ENCODE measurements at regions not wholly inside any gene's neighbourhood (a gene's known extent, or its start where the extent isn't known, plus 50 kb on each side); places are given as distances from the start of the nearest gene placed in this dataset.
"Not testable (repeated sequence)": the region's sequence is repeated elsewhere in the genome, so short reads cannot be mapped to it uniquely, and the experiment has no call there.

- no peak for DNase-seq (ENCODE audit: low read depth, low spot score)
Measured at GRCh38 chr2:4047961-4048891, 344.9 kb downstream of the DCDC2C start.

GRCh38 chr2:4049463-4049862, 346.1 kb downstream of the DCDC2C start:
- no peak for DNase-seq (ENCODE audit: low read depth, low spot score)

GRCh38 chr2:4053769-4054493, 350.6 kb downstream of the DCDC2C start:
- DNase-seq (ENCODE audit: low read depth, low spot score) = no peak

- DNase-seq (ENCODE audit: low read depth, low spot score) = no peak
Measured at GRCh38 chr2:4066217-4066616, 362.8 kb downstream of the DCDC2C start.

- no peak for DNase-seq (ENCODE audit: low read depth, low spot score)
Measured at GRCh38 chr2:4073026-4073569, 369.7 kb downstream of the DCDC2C start.

- no peak for DNase-seq (ENCODE audit: low read depth, low spot score)
Measured at GRCh38 chr2:4077017-4077416, 373.6 kb downstream of the DCDC2C start.

- no peak for DNase-seq (ENCODE audit: low read depth, low spot score)
Measured at GRCh38 chr2:4085186-4085585, 381.8 kb downstream of the DCDC2C start.

GRCh38 chr2:4090668-4091630, 387.6 kb downstream of the DCDC2C start:
- DNase-seq (ENCODE audit: low read depth, low spot score) = no peak

GRCh38 chr2:4091869-4092268, 388.5 kb downstream of the DCDC2C start:
- DNase-seq (ENCODE audit: low read depth, low spot score) = no peak

- no peak for DNase-seq (ENCODE audit: low read depth, low spot score)
Measured at GRCh38 chr2:4094743-4095142, 391.4 kb downstream of the DCDC2C start.

GRCh38 chr2:4096978-4097766, 393.8 kb downstream of the DCDC2C start:
- DNase-seq (ENCODE audit: low read depth, low spot score) = no peak

GRCh38 chr2:4098137-4098536, 394.8 kb downstream of the DCDC2C start:
- DNase-seq (ENCODE audit: low read depth, low spot score) = no peak

- no peak for DNase-seq (ENCODE audit: low read depth, low spot score)
Measured at GRCh38 chr2:4101936-4102335, 398.6 kb downstream of the DCDC2C start.

GRCh38 chr2:4107179-4107578, 403.8 kb downstream of the DCDC2C start:
- no peak for DNase-seq (ENCODE audit: low read depth, low spot score)

GRCh38 chr2:4110273-4110672, 406.9 kb downstream of the DCDC2C start:
- no peak for DNase-seq (ENCODE audit: low read depth, low spot score)

GRCh38 chr2:4115435-4115834, 412.1 kb downstream of the DCDC2C start:
- DNase-seq (ENCODE audit: low read depth, low spot score) = not testable (repeated sequence)

GRCh38 chr2:4122726-4123125, 419.4 kb downstream of the DCDC2C start:
- DNase-seq (ENCODE audit: low read depth, low spot score) = no peak

GRCh38 chr2:4130651-4131050, 427.3 kb downstream of the DCDC2C start:
- DNase-seq (ENCODE audit: low read depth, low spot score) = no peak

- DNase-seq (ENCODE audit: low read depth, low spot score) = no peak
Measured at GRCh38 chr2:4134551-4135550, 431.5 kb downstream of the DCDC2C start.

Measured in smooth muscle cell of the brain vasculature (primary cell).